HEK293 (cell line): ENCODE measurements at regions not wholly inside any gene's neighbourhood (a gene's known extent, or its start where the extent isn't known, plus 50 kb on each side); places are given as distances from the start of the nearest gene placed in this dataset.

ENCODE experiments used
- CTCF ChIA-PET: fragments of 350-600 bp; formaldehyde crosslinking; extraction: SDS; loops from one replicate; lab custom pipeline; 2021; ENCODE audit warnings: antibody characterized with exemption; lab: Yijun Ruan, JAX
- POLR2A ChIA-PET: fragments of 300-600 bp; formaldehyde crosslinking; extraction: SDS; loops from one replicate; lab custom pipeline; 2020; ENCODE audit warnings: antibody characterized with exemption, inconsistent platforms; lab: Yijun Ruan, JAX
- H3K27ac ChIP-seq: fragments of 200-500 bp; sonication (Bioruptor generic); 2 replicates; pipeline ENCODE4 v1.5.1; 2014; ENCODE audit warnings: low read depth, low read length, control low read depth, inconsistent platforms; ENCODE audit errors: extremely low read depth
- H3K36me3 ChIP-seq, 2 experiments: fragments of 200-500 bp in 1 of 2; sonication (Bioruptor generic) in 1 of 2; 1 replicate in 1 of 2; 2 replicates in 1 of 2; pipeline ENCODE4 v1.5.1; 2014 to 2017; ENCODE audit warnings: inconsistent platforms in 2 of 2, low read length in 2 of 2; ENCODE audit not compliant: control insufficient read depth in 2 of 2, insufficient read depth in 1 of 2
- H3K4me1 ChIP-seq: fragments of 200-500 bp; sonication (Bioruptor generic); 2 replicates; pipeline ENCODE4 v1.5.1; 2014; ENCODE audit warnings: mild to moderate bottlenecking, low read length, inconsistent platforms; ENCODE audit not compliant: control insufficient read depth, insufficient read depth
- H3K4me3 ChIP-seq: 2 replicates; pipeline ENCODE4 v1.5.1; 2011; ENCODE audit warnings: low read depth, mild to moderate bottlenecking, control low read depth, low read length, moderate library complexity
- H3K9me3 ChIP-seq: fragments of 200-500 bp; sonication (Bioruptor generic); 2 replicates; pipeline ENCODE4 v1.5.1; 2014; ENCODE audit warnings: low read depth, low read length, inconsistent platforms; ENCODE audit not compliant: control insufficient read depth, insufficient read depth
- BCL11A ChIP-seq: fragments of 450-650 bp; formaldehyde crosslinking; IDR thresholded peaks from 2 replicates; pipeline ENCODE4 v1.5.1; 2016; ENCODE audit warnings: low read depth, missing biosample characterization, missing genetic modification characterization
- ELK4 ChIP-seq: IDR thresholded peaks from 2 replicates; pipeline ENCODE4 v1.6.1; 2011; ENCODE audit warnings: mild to moderate bottlenecking, low read depth, low read length, borderline replicate concordance
- GLIS2 ChIP-seq: fragments of 450-650 bp; formaldehyde crosslinking; IDR thresholded peaks from 2 replicates; pipeline ENCODE4 v1.5.1; 2016; ENCODE audit warnings: missing biosample characterization, missing genetic modification characterization
- HOXA7 ChIP-seq: sonication (generic); formaldehyde crosslinking; IDR thresholded peaks from 2 replicates; pipeline ENCODE4 v1.8.1; 2022; ENCODE audit warnings: missing genetic modification reagents, borderline replicate concordance
- IKZF3 ChIP-seq: fragments of 450-650 bp; IDR thresholded peaks from 2 replicates; pipeline ENCODE4 v1.5.0; 2018; ENCODE audit warnings: missing biosample characterization, mild to moderate bottlenecking, missing genetic modification characterization, moderate library complexity
- KLF7 ChIP-seq: fragments of 450-650 bp; formaldehyde crosslinking; IDR thresholded peaks from 2 replicates; pipeline ENCODE4 v1.5.1; 2016; ENCODE audit warnings: missing biosample characterization, missing genetic modification characterization, borderline replicate concordance
- SALL2 ChIP-seq: fragments of 450-650 bp; formaldehyde crosslinking; IDR thresholded peaks from 2 replicates; pipeline ENCODE4 v1.5.0; 2017; ENCODE audit warnings: missing biosample characterization, mild to moderate bottlenecking, missing genetic modification characterization, borderline replicate concordance
- SCRT2 ChIP-seq: fragments of 450-650 bp; formaldehyde crosslinking; IDR thresholded peaks from 2 replicates; pipeline ENCODE4 v1.5.1; 2016; ENCODE audit warnings: missing biosample characterization, missing genetic modification characterization
- ZBTB1 ChIP-seq: fragments of 450-650 bp; formaldehyde crosslinking; IDR thresholded peaks from 2 replicates; pipeline ENCODE4 v1.5.1; 2016; ENCODE audit warnings: missing biosample characterization, missing genetic modification characterization
- ZBTB26 ChIP-seq: fragments of 450-650 bp; formaldehyde crosslinking; optimal IDR thresholded peaks from 2 replicates; pipeline ENCODE3; 2016; ENCODE audit warnings: missing biosample characterization, mild to moderate bottlenecking, missing genetic modification characterization
- ZFP69B ChIP-seq: fragments of 450-650 bp; formaldehyde crosslinking; IDR thresholded peaks from 2 replicates; pipeline ENCODE4 v1.5.1; 2016; ENCODE audit warnings: missing biosample characterization, missing genetic modification characterization
- ZNF157 ChIP-seq: fragments of 450-650 bp; formaldehyde crosslinking; IDR thresholded peaks from 2 replicates; pipeline ENCODE4 v1.5.1; 2016; ENCODE audit warnings: missing biosample characterization, missing genetic modification characterization
- ZNF169 ChIP-seq: fragments of 450-650 bp; formaldehyde crosslinking; IDR thresholded peaks from 2 replicates; pipeline ENCODE4 v1.5.1; 2016; ENCODE audit warnings: missing biosample characterization, missing genetic modification characterization
- ZNF266 ChIP-seq: fragments of 450-650 bp; formaldehyde crosslinking; IDR thresholded peaks from 2 replicates; pipeline ENCODE4 v1.5.1; 2016; ENCODE audit warnings: missing biosample characterization, missing genetic modification characterization, low read depth
- ZNF324 ChIP-seq: fragments of 450-650 bp; formaldehyde crosslinking; IDR thresholded peaks from 2 replicates; pipeline ENCODE4 v1.5.1; 2016; ENCODE audit warnings: missing biosample characterization, missing genetic modification characterization
- ZNF341 ChIP-seq: fragments of 450-650 bp; formaldehyde crosslinking; IDR thresholded peaks from 2 replicates; pipeline ENCODE4; 2016; ENCODE audit warnings: low read depth, missing biosample characterization, missing genetic modification characterization
- ZNF398 ChIP-seq: fragments of 450-650 bp; formaldehyde crosslinking; IDR thresholded peaks from 2 replicates; pipeline ENCODE4 v1.5.1; 2017; ENCODE audit warnings: missing biosample characterization, missing genetic modification characterization
- ZNF530 ChIP-seq: fragments of 450-650 bp; formaldehyde crosslinking; IDR thresholded peaks from 2 replicates; pipeline ENCODE4 v1.5.1; 2016; ENCODE audit warnings: low read depth, missing biosample characterization, missing genetic modification characterization
- ZNF544 ChIP-seq: fragments of 450-650 bp; formaldehyde crosslinking; IDR thresholded peaks from 2 replicates; pipeline ENCODE4 v1.5.0; 2017; ENCODE audit warnings: missing biosample characterization, missing genetic modification characterization
- ZNF548 ChIP-seq: fragments of 450-650 bp; formaldehyde crosslinking; IDR thresholded peaks from 2 replicates; pipeline ENCODE4 v1.5.1; 2016; ENCODE audit warnings: missing biosample characterization, missing genetic modification characterization
- ZNF555 ChIP-seq: fragments of 450-650 bp; formaldehyde crosslinking; conservative IDR thresholded peaks from 2 replicates; pipeline ENCODE4 v1.5.1; 2017; ENCODE audit warnings: missing biosample characterization, mild to moderate bottlenecking, missing genetic modification characterization, inconsistent platforms
- ZNF629 ChIP-seq: fragments of 450-650 bp; formaldehyde crosslinking; IDR thresholded peaks from 2 replicates; pipeline ENCODE4 v1.5.1; 2017; ENCODE audit warnings: missing biosample characterization, missing genetic modification characterization
- ZNF677 ChIP-seq: fragments of 450-650 bp; IDR thresholded peaks from 2 replicates; pipeline ENCODE4 v1.5.0; 2018; ENCODE audit warnings: missing biosample characterization, mild to moderate bottlenecking, missing genetic modification characterization, moderate library complexity
- ZNF692 ChIP-seq: fragments of 450-650 bp; formaldehyde crosslinking; IDR thresholded peaks from 2 replicates; pipeline ENCODE4 v1.5.1; 2016; ENCODE audit warnings: missing biosample characterization, missing genetic modification characterization
- ZNF777 ChIP-seq: fragments of 450-650 bp; formaldehyde crosslinking; IDR thresholded peaks from 2 replicates; pipeline ENCODE4 v1.5.1; 2017; ENCODE audit warnings: missing biosample characterization, missing genetic modification characterization, borderline replicate concordance
- ZSCAN4 ChIP-seq: fragments of 450-650 bp; formaldehyde crosslinking; IDR thresholded peaks from 2 replicates; pipeline ENCODE4 v1.5.1; 2017; ENCODE audit warnings: missing biosample characterization, missing genetic modification characterization
- ZSCAN5A ChIP-seq: fragments of 450-650 bp; formaldehyde crosslinking; IDR thresholded peaks from 2 replicates; pipeline ENCODE4 v1.5.1; 2016; ENCODE audit warnings: missing biosample characterization, missing genetic modification characterization

- H3K4me1 ChIP-seq, result no peaks in the 10 kb centered on the region
- H3K27ac ChIP-seq, result no peak overlapping the region
- no peaks in the 10 kb centered on the region for H3K36me3 ChIP-seq
- POLR2A ChIA-PET, result no interaction called here
- TF ChIP-seq SALL2 (tag by site-specific recombination) (no peak), ZSCAN5A (tag by site-specific recombination) (no peak), ZSCAN4 (tag by site-specific recombination) (no peak), ZNF157 (tag by site-specific recombination) (no peak), ZNF398 (tag by site-specific recombination) (no peak), KLF7 (tag by site-specific recombination) (no peak), ZFP69B (no peak), ZNF169 (no peak), HOXA7 (no peak), ZNF266 (tag by site-specific recombination) (no peak), ZBTB1 (no peak), GLIS2 (no peak)
- TF ChIP-seq, all 188 proteins: peak for 0
- Histone ChIP-seq H3K4me3 (no peak overlapping the region), H3K9me3 (no peaks in the 10 kb centered on the region)
- CTCF ChIA-PET, result no interaction called here
Measured at GRCh38 chr5:15334551-15335266, 165.3 kb upstream of the FBXL7 start.

- POLR2A ChIA-PET, result no interaction called here
- H3K9me3 ChIP-seq, result no peaks in the 10 kb centered on the region
- no peak overlapping the region for H3K4me3 ChIP-seq
- no peak overlapping the region for H3K27ac ChIP-seq
- CTCF ChIA-PET, result interaction anchor here (0.7 kb wide), 2 partner anchors 1351 to 1563 kb away, joined by 3 to 4 read pairs; no protein-coding TSS in a partner anchor
- no peaks in the 10 kb centered on the region for H3K4me1 ChIP-seq
- no peaks in the 10 kb centered on the region for H3K36me3 ChIP-seq
- TF ChIP-seq ELK4 (no peak), ZNF530 (tag by site-specific recombination) (no peak), ZNF692 (tag by site-specific recombination) (no peak), ZNF341 (no peak), IKZF3 (tag by site-specific recombination) (no peak), SCRT2 (tag by site-specific recombination) (no peak), ZNF555 (no peak), ZNF544 (tag by site-specific recombination) (no peak), ZNF677 (no peak), ZNF629 (tag by site-specific recombination) (no peak), ZBTB26 (tag by site-specific recombination) (no peak), ZNF324 (tag by site-specific recombination) (no peak), ZNF777 (no peak), ZNF548 (tag by site-specific recombination) (no peak), BCL11A (tag by site-specific recombination) (no peak)
Measured at GRCh38 chr5:15333091-15333490, 166.9 kb upstream of the FBXL7 start.
